Astrocyte of the spinal cord (primary cell): ENCODE measurements at regions not wholly inside any gene's neighbourhood (a gene's known extent, or its start where the extent isn't known, plus 50 kb on each side); places are given as distances from the start of the nearest gene placed in this dataset.

ENCODE experiments used
- DNase-seq: peaks from one replicate; pipeline ENCODE4 v3.0.0; 2011; ENCODE audit warnings: low read depth, low spot score
- H3K4me3 ChIP-seq: 2 replicates; pipeline ENCODE4 v1.5.1; 2011; ENCODE audit warnings: low read depth, mild to moderate bottlenecking, low read length, moderate library complexity
- CTCF ChIP-seq: IDR thresholded peaks from 2 replicates; pipeline ENCODE4 v1.5.1; 2012; ENCODE audit warnings: low read depth, mild to moderate bottlenecking, low read length, inconsistent platforms
- in situ Hi-C: cut with HindIII; loops from 2 replicates; pipeline ENCODE4 v1.10.0; 2017; ENCODE audit warnings: low sequenced_read_pairs

GRCh38 chr3:73743551-73743950 lies 118.8 kb upstream of the PDZRN3 start:
- no peak overlapping the region for H3K4me3 ChIP-seq
- in situ Hi-C loops = no loop called here
- DNase-seq = peak; percentile 28
- TF ChIP-seq CTCF = no peak

DNA sequence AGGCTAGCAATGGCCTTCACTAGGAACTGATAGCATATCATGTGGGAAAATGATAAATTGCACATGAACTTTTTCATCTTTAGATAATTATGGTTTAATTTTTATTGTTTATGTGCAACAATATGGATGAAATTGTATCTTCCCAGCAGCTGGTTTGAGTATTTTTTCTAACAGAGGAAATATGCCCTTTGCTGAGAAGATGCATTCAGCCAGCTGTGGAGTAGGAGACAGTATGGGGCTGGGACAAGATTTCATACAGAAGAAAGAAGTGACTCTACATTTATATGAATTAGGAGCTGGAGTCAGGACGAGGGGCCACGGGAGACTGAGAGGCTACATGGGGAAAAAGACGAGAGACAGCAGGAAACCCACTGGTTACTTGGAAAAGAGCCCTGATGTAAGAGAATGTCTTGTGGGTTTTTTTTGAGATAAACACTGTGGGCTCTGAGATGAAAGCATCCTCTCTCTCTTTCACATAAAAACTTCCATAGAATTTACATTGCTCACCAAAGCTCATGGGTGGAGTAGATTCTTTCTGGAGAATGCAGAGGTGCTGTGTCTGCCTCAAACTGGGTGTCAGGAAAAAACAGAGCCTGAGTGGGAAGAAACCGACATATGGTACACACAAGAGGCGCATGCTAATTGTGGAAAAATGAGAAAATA lies 115.2 kb upstream of the PDZRN3 start:
- no peak overlapping the region for H3K4me3 ChIP-seq
- in situ Hi-C loops = no loop called here
- DNase-seq = peak; percentile 72
- TF ChIP-seq CTCF = no peak

GRCh38 chr3:73738711-73739110 lies 114.0 kb upstream of the PDZRN3 start:
- no peak overlapping the region for H3K4me3 ChIP-seq
- no peak for TF ChIP-seq CTCF
- in situ Hi-C loops = no loop called here
- DNase-seq = no peak

DNA sequence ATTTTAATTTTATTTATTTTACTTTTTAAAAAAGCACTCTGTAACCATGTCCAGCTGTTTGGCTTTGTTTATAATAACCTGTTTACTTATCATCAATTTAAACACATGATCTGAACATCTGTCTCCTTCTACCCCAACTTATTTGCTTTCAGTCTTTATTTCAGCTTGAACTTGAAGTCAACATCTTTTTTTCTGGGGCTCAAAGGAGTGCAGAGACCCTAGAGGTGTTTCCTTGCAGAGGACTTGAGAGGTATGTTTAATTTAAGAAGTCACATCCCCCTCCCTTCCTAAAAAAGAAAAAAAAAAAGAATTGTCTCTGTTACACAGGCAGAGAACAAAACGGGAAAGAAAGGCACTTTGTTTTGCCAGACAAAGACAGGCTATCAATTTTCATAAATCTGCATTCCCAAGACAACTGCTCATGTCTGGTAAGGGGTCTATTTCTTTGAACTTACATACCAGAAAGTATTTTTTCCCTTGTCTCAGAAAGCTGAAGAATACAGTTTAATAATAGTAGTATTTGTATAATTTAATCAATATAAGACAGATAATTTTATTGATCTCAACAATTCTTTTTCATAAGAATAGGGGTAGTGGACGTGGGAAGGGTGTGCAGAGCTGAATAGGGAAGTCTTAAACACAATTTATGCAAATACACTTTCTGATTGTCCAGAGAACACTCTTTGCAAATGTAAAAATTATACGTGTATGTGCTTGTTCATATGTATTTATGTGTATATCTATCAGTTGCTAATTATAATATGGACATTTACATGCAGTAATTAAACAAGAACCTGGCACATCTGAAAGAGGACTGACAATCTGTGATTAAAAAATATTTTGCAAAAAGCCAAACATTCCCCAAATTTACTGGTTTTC lies 109.7 kb upstream of the PDZRN3 start:
- DNase-seq = no peak
- in situ Hi-C loops = no loop called here
- no peak overlapping the region for H3K4me3 ChIP-seq
- no peak for TF ChIP-seq CTCF

GRCh38 chr3:73733746-73734145 lies 109.0 kb upstream of the PDZRN3 start:
- no peak for DNase-seq
- no peak for TF ChIP-seq CTCF
- in situ Hi-C loops = no loop called here
- H3K4me3 ChIP-seq = no peak overlapping the region

DNA sequence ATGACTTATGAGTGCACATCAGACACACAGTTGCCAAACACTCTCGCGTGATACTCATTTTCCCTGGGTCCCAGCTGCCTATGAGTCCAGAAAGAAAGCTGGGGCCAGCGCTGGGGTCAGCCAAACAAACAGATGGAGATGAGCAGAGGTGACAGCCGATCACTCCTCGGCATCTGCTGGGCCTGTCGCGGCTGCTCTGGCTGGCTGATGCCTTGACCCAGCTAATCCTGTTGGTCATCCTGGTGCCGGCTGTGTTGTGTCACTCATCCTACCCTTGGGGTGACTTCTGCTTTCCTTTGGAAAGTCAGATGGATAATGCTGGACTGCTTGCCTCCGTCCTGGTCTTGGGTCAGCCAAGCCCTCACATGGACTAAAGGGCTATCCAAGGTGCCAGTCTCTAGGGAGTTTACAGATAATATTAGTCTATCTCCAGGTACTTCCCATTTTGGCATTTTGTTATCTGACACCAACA lies 105.3 kb upstream of the PDZRN3 start:
- no peak for DNase-seq
- H3K4me3 ChIP-seq = no peak overlapping the region
- in situ Hi-C loops = no loop called here
- no peak for TF ChIP-seq CTCF
